ENCODE measurements at regions not wholly inside any gene's neighbourhood (a gene's known extent, or its start where the extent isn't known, plus 50 kb on each side); places are given as distances from the start of the nearest gene placed in this dataset.

DNA sequence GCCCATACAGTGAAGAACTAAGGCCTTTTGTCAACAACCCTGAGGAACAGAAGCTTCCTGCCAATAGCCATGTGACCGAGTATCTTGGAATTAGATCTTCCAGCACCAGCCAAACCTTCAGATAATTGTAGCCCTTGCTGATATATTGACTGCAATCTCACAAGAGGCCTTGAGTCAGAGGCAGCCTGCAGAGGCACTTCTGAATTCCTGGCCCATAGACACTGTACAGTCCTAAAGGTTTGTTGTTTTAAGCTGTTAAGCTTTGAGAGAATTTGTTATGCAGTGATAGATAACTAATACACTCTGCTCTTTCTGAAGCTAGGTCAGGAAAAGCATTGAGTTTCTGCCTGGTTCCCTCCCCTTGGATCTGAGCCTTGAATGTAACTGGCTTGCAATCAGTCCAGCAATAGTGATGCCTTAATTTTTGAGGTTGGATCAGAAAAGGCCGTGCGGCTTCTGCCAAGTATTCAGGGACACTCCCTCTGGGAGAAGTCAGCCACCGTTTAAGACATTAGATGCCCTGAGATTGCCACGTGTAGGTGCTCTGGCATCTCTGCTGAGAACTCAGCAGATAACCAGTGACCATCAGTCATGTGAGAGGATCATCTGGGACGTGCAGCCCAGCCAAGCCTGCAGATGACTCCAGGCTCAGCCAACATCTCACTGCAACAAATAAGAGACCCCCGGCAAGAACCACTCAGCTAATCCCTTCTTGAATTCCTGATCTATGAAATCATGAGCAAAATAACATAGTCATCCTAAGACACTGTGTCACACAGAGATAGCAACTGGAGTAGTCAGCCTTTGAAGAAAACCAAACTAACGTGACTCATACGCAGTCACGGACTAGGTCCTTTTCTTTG, 126.8 kb upstream of the STC2 start:
- no peak overlapping the region for H3K4me3 ChIP-seq
- H3K4me1 ChIP-seq = no peaks in the 10 kb centered on the region
- WGBS = 64% methylated on average over 10 of the region's 10 CpGs
- H3K9me3 ChIP-seq = no peaks in the 10 kb centered on the region
- no peaks in the 10 kb centered on the region for H3K36me3 ChIP-seq
- no peaks in the 10 kb centered on the region for H3K27me3 ChIP-seq
- TF ChIP-seq, protein P1, sequence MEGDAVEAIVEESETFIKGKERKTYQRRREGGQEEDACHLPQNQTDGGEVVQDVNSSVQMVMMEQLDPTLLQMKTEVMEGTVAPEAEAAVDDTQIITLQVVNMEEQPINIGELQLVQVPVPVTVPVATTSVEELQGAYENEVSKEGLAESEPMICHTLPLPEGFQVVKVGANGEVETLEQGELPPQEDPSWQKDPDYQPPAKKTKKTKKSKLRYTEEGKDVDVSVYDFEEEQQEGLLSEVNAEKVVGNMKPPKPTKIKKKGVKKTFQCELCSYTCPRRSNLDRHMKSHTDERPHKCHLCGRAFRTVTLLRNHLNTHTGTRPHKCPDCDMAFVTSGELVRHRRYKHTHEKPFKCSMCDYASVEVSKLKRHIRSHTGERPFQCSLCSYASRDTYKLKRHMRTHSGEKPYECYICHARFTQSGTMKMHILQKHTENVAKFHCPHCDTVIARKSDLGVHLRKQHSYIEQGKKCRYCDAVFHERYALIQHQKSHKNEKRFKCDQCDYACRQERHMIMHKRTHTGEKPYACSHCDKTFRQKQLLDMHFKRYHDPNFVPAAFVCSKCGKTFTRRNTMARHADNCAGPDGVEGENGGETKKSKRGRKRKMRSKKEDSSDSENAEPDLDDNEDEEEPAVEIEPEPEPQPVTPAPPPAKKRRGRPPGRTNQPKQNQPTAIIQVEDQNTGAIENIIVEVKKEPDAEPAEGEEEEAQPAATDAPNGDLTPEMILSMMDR (IDR thresholded peaks at IDR 0.05) = no peak
- peak in 1 of 3 donors; percentile 27 for TF ChIP-seq POLR2AphosphoS5 (IDR thresholded peaks at IDR 0.05)
- no peak for TF ChIP-seq EP300 (IDR thresholded peaks at IDR 0.05)
- no peak for TF ChIP-seq POLR2A (IDR thresholded peaks at IDR 0.05)
- peak overlapping the region; percentile 64 for H3K27ac ChIP-seq
- peak in 1 of 2 donors; percentile 76 for DNase-seq (ENCODE audit: low spot score in 2 of 2)

DNA sequence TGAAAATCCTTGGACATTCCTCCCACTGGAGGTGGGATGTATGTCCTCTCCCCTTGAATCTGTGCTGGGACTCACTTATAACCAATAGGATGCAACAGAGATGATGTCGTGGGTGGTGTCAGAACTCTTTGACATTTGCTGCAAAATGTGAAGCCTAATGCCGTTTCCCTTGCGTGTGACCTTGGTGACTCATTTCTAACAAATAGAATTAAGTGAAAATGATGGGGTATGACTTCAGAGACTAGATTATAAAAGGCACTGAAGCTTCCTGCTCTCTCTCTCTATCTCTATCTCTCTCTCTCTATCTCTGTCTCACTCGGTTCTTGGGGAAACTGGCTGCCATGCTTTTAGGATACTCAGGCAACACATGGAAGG, 126.1 kb upstream of the STC2 start:
- H3K27ac ChIP-seq = peak overlapping the region; percentile 49
- H3K4me1 ChIP-seq = no peaks in the 10 kb centered on the region
- no peaks in the 10 kb centered on the region for H3K9me3 ChIP-seq
- no peak overlapping the region for H3K4me3 ChIP-seq
- no peak for DNase-seq (ENCODE audit: low spot score in 2 of 2)
- H3K36me3 ChIP-seq = no peaks in the 10 kb centered on the region
- TF ChIP-seq EP300 (IDR thresholded peaks at IDR 0.05) (no peak), POLR2AphosphoS5 (IDR thresholded peaks at IDR 0.05) (no peak), POLR2A (IDR thresholded peaks at IDR 0.05) (no peak)
- TF ChIP-seq, protein P1 (IDR thresholded peaks at IDR 0.05) = no peak
- no peaks in the 10 kb centered on the region for H3K27me3 ChIP-seq
- 73% methylated on average over 4 of the region's 4 CpGs for WGBS

DNA sequence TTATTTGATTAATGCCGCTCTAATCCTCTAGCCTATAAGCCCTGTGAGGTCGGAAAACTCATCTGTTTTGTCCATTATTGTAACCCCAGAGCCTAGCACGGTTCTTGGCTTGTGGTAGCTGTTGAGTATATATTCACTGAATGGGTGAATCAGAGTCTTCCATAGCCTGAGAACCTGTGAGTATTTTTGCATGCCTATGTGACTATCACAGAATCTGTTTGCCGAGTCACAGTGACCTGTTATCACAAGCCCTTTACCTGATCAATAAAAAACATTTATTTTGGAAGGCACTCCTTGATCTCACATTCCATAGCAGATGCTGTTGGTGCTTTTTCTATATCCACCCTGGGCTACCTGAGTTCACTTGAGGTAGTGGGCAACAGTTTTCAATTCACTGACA, 125.0 kb upstream of the STC2 start:
- Histone ChIP-seq H3K36me3 (no peaks in the 10 kb centered on the region), H3K4me1 (no peaks in the 10 kb centered on the region), H3K27ac (no peak overlapping the region), H3K27me3 (no peaks in the 10 kb centered on the region), H3K9me3 (no peaks in the 10 kb centered on the region), H3K4me3 (no peak overlapping the region)
- no peak for DNase-seq (ENCODE audit: low spot score in 2 of 2)
- 78% methylated on average over 4 of the region's 4 CpGs for WGBS
- TF ChIP-seq POLR2AphosphoS5 (IDR thresholded peaks at IDR 0.05) = no peak

DNA sequence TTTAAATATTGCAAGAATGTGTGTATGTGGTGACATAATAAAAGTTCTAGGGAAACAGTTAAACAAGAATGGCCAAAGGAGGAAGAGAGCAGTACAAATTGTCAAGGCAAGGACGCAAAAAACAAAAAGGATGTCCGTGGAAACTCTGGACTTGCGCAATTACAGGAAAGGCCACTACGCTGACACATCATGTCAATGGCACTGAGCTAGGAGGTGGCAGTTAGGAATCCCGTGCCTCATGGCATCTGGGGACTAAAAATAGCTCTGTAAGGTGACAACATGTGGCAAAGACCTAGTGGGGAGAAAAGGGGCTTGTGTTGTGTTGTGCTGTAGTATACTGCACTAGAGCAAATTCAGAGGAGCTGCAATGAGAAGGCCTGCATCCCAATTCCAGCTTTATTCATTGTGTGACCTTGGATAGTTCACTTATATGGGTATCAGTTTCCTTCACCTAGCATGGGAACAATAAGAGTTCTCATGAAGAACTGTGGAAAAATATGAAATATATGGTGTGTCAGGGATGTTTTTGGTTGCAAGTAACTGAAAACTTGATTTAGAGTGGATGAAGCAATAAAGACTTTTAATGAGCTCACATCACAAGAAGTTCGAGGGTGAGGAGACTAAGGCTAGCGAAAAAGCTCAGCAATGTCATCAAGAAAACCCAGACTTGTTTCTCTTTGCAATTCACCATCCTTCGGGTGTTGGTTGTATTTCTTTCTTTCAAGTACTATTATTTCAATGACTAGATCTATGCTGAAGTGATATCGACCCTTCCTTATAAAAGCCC, 124.1 kb upstream of the STC2 start:
- Histone ChIP-seq H3K27ac (no peak overlapping the region), H3K27me3 (no peaks in the 10 kb centered on the region), H3K36me3 (no peaks in the 10 kb centered on the region), H3K9me3 (no peaks in the 10 kb centered on the region), H3K4me3 (no peak overlapping the region), H3K4me1 (no peaks in the 10 kb centered on the region)
- TF ChIP-seq, protein P1 (IDR thresholded peaks at IDR 0.05) = no peak
- no peak for TF ChIP-seq EP300 (IDR thresholded peaks at IDR 0.05)
- peak in 1 of 3 donors; percentile 31 for TF ChIP-seq POLR2AphosphoS5 (IDR thresholded peaks at IDR 0.05)
- no peak for DNase-seq (ENCODE audit: low spot score in 2 of 2)
- WGBS = 74% methylated on average over 9 of the region's 9 CpGs

DNA sequence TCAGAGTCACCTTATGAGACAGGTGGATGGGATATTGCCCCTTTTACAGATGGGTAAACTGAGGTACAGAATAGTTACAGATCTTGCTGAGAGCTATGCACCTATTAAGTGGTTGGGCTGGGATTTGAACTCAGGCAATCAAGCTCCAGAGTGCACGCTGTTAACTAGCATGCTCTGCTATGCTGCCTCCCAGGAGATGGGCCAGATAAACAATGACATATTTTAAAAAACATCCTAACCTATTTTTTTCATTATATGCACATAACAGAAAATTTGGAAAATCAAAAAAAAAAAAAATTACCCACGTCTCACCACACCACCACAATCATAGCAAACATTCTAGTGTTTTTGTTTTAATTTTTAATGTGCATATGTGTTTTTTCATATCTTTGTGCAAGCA, 123.4 kb upstream of the STC2 start:
- WGBS = 73% methylated on average over 2 of the region's 2 CpGs
- Histone ChIP-seq H3K4me3 (no peak overlapping the region), H3K36me3 (no peaks in the 10 kb centered on the region), H3K27ac (no peak overlapping the region), H3K4me1 (no peaks in the 10 kb centered on the region), H3K27me3 (no peaks in the 10 kb centered on the region), H3K9me3 (no peaks in the 10 kb centered on the region)
- TF ChIP-seq POLR2AphosphoS5 (IDR thresholded peaks at IDR 0.05) (no peak), EP300 (IDR thresholded peaks at IDR 0.05) (no peak), POLR2A (IDR thresholded peaks at IDR 0.05) (no peak)
- TF ChIP-seq, protein P1 (IDR thresholded peaks at IDR 0.05) = no peak
- no peak for DNase-seq (ENCODE audit: low spot score in 2 of 2)
